HG03521 (cell line): ENCODE measurements at regions not wholly inside any gene's neighbourhood (a gene's known extent, or its start where the extent isn't known, plus 50 kb on each side); places are given as distances from the start of the nearest gene placed in this dataset.

ENCODE experiments used
- ATAC-seq: cut with Tn5 transposase; IDR thresholded peaks from one replicate; pipeline ENCODE4 v1.9.1; 2021; ENCODE audit warnings: mild to moderate bottlenecking, moderate library complexity; ENCODE audit not compliant: unreplicated experiment

DNA sequence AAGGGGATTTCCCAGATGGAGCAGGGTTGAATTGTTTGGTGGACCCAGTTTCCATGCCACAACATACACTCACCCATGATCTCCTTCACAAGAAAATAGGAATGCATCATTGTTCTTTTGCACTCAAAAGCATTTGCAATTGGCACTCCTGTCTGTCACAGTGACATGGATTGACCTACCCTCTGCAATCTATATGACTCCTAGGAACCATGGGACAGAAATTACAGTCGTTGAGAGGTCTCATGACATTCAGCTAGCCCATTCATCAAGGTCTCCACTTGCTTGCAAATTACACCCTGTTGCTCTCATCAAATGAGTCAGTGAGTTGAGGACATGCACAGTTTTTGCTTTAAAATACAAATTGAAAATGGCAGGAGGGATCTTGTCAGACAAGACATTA, 448.5 kb downstream of the LPIN1 start:
- no peak for ATAC-seq

DNA sequence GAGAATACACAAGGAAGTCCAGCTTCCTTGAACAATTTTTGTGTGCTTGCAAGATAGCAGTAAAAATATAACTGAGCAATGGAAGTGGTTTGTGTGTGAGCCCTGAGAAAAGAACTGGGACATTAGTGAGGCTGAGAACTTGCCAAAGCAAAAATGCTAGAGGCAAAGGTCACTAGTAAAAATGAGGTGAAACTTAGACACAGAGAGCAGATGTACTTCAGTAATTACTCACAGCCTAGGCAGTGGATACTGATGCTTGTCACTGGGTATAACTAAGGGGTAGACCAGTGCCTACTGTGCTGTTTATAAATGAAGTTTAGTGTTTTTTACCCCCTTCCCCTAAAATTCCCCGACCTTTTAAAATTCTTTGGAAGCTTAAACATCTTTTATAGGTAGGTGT, 450.1 kb downstream of the LPIN1 start:
- no peak for ATAC-seq

DNA sequence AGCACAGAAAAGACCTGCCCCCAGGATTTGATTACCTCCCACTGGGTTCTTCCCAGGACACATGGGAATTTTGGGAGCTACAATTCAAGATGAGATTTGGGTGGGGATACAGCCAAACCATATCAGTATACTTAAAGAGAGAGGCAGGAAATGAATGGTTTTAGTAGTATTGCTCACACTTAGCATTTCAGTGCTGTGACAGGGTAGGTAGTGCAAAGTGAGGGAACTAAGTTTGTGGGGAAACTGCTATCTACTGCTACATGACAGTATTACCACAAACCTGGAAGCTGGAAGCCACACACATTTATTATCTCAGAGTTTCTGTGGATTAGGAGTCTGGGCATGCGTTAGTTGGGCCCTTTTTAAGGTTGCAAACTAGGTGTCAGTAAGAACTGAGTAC, 450.7 kb downstream of the LPIN1 start:
- ATAC-seq = no peak

DNA sequence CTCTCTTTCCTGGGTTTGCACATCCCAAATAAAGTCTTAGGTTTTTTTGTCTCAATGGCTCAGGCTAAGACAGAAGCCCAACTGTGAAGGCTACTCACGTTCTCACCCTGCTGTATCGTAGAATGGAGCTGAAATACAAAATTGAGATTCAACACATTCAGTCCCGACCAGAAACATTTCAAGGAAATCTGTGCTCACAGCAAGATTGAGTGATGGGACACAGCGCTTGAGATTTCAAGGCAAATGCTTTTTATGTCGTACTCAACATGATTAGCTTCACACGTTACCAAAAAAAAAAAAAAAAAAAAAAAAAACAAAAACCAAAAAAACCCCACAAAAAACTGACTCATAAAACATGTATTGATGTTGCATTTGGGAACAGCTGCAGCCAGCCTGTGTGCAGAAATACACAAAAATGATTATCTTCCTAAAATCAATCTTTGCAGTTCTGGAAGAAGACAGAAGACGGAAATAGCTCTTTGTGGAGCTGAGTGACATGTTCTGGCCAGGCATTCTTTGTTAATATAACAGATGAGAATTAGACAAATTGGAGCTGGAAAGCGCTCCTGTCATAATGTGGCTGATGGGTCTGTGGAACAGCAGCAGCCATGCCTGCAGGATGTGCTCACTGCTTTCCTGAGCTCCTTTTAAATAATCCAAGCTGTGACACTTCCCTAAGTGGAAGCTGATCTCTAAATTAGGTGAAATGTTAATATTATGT, 453.2 kb downstream of the LPIN1 start:
- no peak for ATAC-seq

DNA sequence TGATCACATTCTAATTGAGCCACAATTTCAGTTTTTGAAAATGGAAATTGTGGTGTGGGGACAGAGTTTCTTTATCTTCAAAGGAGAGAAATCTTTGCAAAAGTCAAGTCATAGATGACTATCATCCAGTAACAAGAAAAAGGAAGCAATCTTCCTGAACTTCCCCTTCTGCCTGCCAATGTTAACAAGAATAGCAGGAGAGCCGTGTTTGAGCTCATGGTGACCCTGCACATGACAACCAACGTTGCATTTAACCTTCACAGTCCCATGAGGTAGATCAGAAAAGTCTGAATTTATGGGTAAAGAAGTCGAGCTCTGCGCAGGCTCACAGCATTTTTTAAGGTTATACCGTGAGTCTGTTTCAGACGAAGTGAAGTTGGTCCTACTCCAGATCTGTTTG, 454.9 kb downstream of the LPIN1 start:
- ATAC-seq = no peak

DNA sequence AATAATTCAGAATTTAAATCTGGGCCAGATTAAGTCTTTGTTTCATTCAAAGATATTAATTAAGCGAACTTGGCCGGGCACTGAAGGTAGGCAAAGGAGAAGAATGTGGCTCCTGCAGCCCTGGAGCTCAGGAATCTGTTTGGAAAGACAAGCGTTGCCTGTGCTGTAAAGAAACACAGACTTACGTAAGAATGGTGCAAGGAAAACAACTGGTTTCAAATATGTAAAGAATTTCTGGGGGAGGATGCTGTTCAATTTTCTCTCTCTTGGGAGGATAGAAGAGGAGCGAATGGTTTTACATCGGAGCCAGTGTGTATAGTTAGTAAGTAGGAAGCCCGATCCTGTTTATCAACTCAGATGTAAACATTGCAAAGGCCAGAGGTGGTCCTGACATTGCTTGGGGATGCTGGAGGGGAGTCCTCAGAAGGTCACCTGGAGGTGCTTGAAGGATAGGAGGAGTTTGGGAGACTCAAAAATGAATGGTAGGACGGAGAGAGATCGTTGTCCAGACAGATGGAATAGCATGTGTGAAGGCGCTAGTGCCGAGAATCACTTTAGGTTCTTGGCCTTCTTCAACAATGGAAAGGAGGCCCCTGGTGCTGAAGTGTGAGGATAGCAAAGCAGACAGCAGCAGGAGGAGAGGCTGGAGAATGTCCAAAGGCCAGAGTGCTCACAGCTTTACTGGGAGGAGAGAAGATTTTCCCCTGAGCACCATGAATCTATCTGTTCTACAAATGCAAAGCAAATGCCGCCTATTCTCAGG, 456.1 kb downstream of the LPIN1 start:
- ATAC-seq = no peak

DNA sequence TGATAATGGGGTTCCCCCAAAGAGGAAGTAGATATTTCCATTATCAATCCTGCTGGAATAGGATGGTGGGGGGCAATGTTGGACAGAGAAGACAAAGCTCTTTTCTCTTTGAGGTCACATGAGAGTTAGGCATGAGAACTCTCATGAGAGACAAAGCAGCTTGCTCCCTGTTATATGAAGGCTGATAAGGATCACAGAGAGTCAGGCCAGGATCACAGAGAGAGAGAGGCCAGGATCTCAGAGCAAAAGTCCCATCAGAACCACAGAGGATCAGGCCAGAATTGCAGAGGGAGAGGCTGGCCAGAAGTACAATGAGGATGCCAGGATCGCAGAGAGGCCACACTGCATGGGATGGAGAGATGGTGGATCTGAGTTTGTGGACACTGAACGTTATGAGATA, 457.1 kb downstream of the LPIN1 start:
- ATAC-seq = no peak

DNA sequence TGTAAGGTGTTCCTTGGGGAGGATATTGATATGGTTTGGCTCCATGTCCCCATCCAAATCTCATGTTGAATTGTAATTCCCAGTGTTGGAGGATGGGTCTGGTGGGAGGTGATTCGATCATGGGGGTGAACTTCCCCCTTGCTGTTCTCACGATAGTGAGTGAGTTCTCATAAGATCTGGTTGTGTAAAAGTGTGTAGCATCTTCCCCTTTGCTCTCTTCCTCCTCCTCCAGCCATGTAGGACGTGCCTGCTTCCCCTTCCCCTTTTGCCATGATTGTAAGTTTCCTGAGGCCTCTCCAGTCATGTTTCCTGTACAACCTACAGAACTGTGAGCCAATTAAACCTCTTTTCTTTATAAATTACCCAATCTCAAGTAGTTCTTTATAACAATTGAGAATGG, 458.7 kb downstream of the LPIN1 start:
- no peak for ATAC-seq

DNA sequence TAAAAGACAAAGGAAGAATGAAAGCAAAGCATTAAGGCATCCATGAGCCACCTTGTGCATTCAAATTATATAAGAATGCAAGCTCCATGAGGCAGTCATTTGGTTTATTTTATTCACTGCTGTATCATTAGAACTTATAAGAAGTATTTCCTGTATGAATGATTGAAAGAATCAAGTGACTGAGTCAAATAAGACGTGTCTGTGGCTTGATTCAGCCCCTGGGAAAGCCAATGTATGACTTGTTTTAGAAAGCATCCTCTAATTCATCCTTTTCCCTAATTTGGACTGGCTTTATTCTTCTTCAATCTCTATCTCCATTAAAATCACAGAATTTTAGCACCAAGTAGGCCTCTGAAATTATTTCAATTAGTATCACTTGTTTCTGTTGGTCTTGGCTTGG, 461.1 kb downstream of the LPIN1 start:
- ATAC-seq = no peak

DNA sequence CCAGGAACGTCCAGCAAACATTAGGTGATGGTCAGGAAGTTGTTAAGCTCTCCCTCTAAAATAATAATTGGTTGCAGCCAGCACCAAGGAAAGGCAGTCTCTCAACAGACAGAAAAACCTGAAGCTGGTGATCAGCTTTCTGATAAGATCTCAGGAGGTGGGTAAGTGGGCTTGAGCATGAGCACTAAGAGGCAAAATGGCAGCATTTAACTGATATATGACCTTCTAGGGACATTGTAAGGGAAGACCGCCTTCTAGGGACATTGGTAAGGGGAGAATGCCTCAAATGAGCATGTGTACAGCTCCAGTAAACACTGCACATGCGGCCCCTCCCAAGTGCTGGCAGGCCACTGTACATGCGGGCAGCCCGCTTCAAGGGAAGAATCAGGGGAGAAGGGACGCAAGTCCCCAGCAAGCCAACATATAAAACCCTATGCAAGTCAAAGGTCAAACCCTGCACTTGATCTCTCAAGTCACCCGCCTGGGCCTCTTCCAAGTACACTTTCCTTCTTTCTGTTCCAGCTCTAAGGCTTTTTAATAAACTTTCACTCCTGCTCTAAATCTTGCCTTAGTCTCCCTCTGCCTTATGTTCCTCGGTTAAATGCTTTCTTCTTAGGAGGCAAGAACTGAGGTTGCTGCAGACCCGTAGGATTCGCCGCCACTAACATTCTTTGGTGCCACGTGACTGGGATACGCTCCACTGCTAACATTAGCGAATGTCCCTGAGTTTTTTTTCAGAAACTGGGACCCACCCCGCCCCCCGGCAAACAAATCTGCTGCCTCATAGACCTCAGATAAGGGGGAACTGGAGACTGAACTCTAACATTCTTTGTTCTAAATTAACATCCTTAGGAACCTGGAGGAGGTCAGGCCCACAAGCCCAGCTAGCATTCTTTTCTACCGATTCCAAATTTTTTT, 463.8 kb downstream of the LPIN1 start:
- no peak for ATAC-seq

DNA sequence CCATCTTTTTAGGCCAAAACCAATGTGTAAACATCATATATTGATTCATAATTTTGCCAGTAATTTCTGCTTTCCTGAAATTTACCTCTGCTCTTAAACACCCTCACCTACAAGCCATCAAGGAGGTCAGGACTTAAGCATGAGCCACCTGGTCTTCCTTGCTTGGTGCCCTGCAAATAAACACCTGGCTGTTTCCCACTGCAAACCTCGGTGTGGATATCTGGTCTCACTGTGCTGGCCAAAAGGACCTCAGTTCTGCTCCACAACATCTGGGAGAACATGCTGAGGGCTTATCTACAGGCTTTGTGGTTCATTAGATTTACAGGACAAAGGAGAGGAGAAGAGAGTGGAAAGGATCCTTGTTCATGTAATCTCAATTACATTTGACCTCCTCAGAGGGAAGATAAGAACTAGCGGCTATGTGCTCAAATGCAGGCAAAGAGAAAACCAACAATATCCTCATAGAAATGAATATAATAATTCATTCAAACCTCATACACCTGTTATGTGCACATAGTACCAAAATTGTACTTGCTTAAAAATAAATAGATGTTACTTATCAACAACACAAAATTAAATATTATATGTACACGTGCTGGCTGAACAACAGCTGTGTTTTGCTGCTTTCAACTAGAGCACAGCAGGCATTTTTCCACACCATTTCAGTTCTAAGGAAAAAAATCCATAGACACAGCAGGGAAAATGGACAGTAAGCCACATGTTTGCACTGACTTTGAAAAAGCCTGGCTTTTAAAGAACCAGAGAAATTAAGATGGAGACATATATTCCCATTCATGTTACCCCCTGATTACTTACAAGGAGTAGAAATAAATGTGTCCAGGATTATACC, 465.1 kb downstream of the LPIN1 start:
- ATAC-seq = no peak

DNA sequence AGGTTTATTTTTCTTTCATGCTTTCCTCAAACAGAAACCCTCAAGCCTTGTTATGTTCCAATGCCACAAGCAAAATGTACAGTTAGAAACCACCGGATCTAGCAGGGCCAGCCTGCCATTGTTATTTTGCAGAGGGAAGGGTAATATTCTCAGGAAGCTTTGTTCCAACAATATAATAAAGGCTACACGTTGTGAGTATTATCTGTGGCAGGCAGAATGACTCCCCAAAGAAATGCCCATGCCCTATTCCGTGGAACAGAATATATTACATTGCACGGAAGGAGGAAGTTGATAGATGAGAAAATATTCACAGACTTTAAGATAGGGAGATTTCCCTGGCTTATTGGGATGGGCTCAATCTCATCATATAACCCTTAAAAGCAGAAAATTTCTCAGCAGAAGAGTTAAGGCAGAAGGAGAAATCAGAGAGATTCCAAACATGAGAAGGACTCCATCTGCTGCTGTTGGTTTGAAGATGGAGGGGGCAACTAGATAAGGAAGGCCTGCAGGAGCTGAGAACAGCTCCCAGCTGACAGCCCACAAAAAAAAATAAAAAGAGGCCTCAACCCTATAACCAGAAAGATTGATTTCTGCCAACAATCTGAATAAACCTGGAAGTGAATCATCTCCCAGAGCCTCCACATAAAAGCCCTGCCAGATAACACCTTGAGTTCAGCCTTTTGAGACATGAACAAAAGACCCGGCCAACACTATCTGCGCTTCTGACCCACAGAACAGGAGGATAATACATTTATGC, 466.6 kb downstream of the LPIN1 start:
- ATAC-seq = no peak

DNA sequence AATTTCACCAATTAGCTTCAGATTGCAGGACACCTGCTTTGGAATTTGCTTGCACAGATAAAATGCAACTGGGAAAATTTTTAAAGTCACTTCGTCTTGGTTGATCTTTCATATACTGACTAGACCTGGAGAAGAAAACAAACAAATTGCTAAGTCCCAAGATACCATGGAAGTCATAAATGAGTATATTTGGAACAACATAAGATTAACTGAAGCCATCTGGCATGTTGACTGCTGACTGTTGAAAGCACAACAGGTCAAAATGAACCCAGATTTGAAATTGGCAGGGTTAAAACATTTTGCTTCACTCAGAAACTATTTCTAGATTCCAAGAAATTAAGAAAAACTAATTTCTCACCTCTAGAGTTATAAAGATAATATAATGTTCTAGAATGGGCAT, 470.7 kb downstream of the LPIN1 start:
- no peak for ATAC-seq

DNA sequence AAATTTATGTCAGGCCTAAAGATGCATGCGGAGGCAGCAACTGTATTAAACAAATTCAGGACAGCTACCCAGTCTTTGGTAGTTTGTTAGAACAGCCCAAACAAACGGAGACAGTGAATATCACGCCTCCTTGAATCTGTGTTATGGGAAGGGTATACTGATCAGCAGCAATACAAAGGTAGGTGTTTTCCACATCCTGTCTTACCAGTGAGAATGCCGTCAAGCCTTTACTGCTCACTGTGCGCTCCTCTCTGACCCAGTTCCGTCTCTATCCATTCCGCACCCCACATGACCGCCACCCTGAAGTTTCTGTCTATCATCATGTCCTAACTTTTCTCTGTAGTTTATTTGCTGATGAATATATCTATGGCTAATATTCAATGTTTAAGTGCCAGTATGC, 473.3 kb downstream of the LPIN1 start:
- no peak for ATAC-seq

DNA sequence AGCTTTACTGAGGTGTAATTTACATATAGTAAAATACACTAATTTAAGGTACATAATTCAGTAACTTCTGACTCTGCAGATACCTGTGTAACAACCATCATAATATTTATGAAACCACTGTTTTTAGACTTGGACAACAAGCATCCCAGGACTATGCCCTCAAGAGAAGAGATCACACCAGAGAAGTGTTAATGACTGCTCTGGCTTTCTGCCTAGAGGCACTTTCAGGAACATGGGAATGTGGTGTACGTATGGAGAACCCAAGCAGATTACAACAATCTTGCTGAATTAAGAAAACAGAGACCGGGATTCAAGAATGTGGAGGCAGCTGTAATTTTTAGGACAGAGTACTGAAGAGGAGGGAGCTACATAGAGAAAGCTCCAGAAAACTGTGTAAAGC, 475.2 kb downstream of the LPIN1 start:
- no peak for ATAC-seq

DNA sequence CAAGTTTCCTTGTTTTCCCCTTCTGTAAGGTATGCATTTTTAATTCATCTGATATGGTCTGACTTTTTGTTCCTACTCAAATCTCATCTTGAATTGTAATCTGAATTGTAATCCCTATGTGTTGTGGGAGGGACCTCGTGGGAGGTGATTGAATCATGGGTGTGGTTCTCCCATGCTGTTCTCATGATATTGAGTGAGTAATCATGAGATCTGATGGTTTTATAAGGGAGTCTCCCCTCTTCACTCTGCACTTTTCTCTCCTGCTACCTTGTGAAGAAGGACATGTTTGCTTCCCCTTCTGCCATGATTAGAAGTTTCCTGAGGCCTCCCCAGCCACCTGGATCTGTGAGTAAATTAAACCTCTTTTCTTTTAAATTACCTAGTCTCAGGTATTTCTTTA, 476.1 kb downstream of the LPIN1 start:
- ATAC-seq = no peak

DNA sequence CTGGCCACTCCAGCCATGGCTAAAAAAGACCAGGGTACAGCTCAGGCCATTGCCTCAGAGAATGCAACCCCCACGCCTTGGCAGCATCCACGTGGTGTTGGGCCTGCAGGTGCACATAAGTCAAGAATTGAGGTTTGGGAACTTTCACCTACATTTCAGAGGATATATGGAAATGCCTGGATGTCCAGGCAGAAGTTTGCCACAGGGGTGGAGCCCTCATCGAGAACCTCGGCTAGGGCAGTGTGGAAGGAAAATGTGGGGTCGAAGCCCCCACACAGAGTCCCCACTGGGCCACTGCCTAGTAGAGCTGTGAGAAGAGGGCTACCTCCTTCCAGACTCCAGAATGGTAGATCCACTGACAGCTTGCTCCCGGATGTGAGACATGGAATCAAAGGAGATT, 477.3 kb downstream of the LPIN1 start:
- no peak for ATAC-seq

DNA sequence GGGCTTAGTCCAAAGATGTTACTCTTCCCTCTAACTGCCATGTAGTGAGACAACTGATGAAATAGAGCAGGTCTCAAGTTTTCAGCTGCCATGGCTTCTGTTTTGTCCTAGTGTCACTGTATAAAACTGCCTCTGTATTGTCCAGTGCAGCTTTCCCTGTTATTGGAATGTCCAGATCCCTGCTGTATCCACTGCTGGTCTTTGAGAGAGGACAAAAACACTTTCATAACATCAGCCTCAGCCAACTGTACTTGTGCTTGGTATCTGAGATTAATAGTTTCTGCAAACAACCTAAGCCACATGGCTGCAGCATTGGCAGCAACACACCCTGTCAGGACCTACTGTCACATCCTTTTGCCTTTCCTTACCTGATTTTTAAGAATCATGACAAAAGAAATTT, 480.2 kb downstream of the LPIN1 start:
- no peak for ATAC-seq

DNA sequence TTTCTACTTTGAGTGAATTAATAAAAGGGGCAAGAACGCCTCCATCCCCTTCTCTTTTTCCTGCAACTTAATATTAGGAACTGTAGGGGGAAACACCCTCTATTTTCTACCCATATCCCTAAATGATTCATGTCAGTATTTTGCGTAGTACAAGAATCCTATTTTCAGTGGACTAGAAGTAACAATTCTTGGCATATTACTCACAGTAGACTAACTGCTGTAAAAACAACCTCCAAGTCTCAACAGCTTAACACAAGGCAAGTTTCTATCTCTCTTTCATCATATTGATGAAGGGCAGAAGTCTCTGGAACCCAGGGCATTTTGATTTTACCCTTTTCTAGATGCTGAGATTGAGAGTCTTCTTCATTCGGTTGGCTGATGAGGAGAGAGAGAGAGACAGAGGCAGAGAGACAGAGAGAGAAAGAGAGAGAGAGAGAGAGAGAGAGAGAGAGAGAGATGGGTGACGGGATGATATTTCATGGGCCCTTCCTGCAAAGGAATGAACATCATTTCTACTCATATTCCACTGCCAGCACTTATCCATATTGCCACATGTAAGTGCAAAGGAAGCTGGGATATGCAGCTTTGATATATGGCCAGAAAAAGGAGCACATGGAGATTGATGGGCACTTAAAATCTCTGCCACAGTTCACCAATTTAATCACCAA, 481.6 kb downstream of the LPIN1 start:
- ATAC-seq = no peak
